Coronary artery (tissue), 2 donors: ENCODE measurements at regions not wholly inside any gene's neighbourhood (a gene's known extent, or its start where the extent isn't known, plus 50 kb on each side); places are given as distances from the start of the nearest gene placed in this dataset.

ENCODE experiments used
- DNase-seq: peaks from one replicate; pipeline ENCODE4 v3.0.0-alpha.2; 2017; ENCODE audit warnings: low spot score
- H3K27ac ChIP-seq, 2 donors: fragments of 200-600 bp; sonication (generic); one replicate each; pipeline ENCODE4 v1.5.1; 2016 to 2019
- H3K4me3 ChIP-seq: fragments of 200-600 bp; sonication (generic); 2 replicates; pipeline ENCODE4 v1.5.1; 2016; ENCODE audit warnings: mild to moderate bottlenecking, moderate library complexity
- TF ChIP-seq, protein P1 (sequence below): fragments of 200-600 bp; sonication (generic); IDR thresholded peaks from one replicate; pipeline ENCODE4 v1.5.1; 2019; ENCODE audit warnings: antibody characterized with exemption

DNA sequence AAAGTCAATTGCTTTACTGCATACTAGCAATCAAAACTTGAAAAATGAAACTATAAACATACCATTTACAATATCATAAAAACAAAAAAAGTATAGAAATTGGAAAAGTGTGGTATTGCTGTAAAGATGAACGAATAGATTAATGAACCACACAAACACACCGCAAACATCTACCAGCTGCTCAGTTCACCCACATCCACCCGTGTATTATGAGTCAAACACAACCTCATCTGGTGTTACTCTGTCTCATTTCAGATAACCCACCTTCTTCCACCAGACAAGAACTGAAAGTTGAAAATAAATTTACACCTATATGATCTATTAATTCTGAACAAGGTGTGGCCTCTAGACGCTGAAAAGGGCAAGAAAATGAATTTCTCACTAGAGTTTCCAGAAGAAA lies 53.3 kb downstream of the BLID start:
- TF ChIP-seq, protein P1, sequence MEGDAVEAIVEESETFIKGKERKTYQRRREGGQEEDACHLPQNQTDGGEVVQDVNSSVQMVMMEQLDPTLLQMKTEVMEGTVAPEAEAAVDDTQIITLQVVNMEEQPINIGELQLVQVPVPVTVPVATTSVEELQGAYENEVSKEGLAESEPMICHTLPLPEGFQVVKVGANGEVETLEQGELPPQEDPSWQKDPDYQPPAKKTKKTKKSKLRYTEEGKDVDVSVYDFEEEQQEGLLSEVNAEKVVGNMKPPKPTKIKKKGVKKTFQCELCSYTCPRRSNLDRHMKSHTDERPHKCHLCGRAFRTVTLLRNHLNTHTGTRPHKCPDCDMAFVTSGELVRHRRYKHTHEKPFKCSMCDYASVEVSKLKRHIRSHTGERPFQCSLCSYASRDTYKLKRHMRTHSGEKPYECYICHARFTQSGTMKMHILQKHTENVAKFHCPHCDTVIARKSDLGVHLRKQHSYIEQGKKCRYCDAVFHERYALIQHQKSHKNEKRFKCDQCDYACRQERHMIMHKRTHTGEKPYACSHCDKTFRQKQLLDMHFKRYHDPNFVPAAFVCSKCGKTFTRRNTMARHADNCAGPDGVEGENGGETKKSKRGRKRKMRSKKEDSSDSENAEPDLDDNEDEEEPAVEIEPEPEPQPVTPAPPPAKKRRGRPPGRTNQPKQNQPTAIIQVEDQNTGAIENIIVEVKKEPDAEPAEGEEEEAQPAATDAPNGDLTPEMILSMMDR = no peak
- H3K4me3 ChIP-seq = no peak overlapping the region
- no peak overlapping the region for H3K27ac ChIP-seq
- no peak for DNase-seq

DNA sequence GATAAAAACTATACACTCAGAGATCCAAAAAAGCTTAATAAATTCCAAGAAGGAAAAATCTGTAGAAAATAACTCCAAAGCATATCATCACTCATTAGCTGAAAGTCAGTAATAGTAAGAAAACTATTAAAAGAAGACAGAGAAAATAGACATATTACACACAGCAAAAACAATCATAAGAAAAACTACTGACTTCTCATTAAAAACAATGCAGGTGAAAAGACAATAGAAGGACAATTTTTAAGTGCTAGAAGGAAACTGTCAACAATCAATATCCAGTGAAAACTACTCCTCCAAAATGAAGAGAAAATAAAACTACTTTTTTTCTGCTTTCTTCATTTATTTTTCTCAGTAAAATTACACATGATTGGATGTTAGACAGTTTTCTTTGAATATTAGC lies 56.5 kb downstream of the BLID start:
- Histone ChIP-seq H3K4me3 (no peak overlapping the region), H3K27ac (no peak overlapping the region)
- TF ChIP-seq, protein P1 = no peak
- DNase-seq = no peak

DNA sequence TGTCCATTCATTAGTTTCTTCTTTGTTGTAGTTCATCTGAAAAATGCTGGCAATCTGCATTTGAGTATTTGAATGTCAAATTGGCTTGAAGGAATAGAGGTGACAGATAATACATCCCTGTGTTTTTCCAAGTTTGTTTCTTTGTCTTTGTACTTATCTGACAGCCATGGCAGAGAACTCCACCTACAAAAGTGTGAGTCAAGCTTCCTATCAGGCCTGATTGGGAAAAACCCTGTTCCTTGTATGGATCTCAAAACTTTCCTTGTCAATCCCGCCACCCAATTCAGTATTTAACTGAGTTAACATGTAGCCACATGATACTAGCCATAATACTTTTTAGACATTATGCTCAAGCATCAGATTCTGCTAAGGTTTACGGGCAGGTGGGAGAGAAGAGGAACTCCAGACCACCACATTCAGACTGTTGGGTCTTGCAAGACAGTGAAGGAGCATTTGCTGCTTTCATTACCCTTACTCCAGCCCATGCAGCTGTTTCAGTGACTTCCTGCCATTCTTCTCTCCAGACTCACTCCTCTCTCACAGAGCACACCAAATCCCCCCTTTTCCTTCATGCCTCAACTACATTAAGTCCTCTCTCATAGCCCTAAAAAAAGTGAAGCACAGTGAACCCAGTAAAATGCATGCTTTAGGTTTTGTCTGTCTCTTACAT lies 65.9 kb downstream of the BLID start:
- DNase-seq = no peak
- TF ChIP-seq, protein P1 = no peak
- Histone ChIP-seq H3K27ac (no peak overlapping the region), H3K4me3 (no peak overlapping the region)

DNA sequence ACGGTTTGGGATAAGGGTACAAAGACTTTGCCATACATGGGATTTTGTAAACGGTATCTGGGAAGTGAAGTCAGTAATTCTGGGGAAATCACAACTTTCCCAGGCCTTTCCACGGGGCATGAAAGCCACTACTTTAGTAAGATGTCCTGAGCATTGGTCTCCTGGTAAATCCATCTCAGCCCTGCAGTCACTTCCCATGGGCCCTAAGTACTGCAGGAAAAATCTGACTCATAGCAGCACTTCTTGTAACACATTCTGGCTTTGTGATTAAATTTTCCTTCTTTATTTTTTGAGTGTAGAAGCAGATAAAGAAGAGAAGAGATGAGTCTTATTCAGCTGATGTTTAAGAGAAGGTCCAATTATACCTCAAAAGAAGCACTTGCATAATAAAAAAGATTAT lies 67.6 kb downstream of the BLID start:
- Histone ChIP-seq H3K4me3 (no peak overlapping the region), H3K27ac (peak overlapping the region in 1 of 2 donors; percentile 53)
- TF ChIP-seq, protein P1 = no peak
- DNase-seq = no peak

DNA sequence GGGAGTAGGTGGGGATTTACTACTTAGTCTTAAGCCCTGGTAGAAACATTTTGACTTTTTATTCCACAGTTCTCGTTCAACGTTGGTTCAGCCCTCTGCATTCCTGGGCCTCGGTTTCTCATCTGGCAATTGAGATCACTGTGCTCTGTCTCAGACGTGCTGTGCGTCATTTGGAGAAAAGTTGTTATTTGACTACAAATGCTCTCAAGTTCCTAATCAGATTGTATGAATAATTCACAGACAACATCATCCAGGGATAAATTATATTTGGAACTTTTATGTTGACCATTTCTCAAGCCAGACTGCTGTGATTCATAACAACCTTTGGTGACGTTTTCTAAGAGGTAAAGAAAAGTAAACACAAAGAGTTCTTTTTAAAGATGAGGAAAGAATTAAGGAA lies 69.2 kb downstream of the BLID start:
- DNase-seq = peak; percentile 79
- peak overlapping the region; percentile 78 to 82 for H3K27ac ChIP-seq
- H3K4me3 ChIP-seq = peak overlapping the region; percentile 1
- TF ChIP-seq, protein P1 = no peak

DNA sequence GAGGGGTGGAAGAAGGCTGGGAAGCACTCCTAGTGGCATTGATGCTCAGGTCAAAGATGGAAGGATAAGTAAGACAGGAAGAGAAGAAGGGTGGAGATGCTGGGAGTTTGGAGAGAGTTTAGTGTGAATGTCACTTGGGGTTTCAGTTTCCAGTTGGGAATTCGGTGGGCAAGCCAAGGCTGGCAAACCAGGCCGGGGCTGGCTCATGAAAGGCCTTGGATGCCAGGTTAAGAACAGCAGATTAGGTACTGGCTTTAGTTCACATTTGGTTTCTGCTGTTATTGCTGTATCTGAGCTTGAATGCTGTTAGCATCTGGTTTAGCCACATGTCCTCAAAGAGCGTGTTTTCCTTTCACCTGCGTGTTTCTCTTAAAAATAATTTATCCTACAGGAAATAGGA lies 69.6 kb downstream of the BLID start:
- peak; percentile 76 for DNase-seq
- H3K4me3 ChIP-seq = peak overlapping the region; percentile 1
- TF ChIP-seq, protein P1 = no peak

DNA sequence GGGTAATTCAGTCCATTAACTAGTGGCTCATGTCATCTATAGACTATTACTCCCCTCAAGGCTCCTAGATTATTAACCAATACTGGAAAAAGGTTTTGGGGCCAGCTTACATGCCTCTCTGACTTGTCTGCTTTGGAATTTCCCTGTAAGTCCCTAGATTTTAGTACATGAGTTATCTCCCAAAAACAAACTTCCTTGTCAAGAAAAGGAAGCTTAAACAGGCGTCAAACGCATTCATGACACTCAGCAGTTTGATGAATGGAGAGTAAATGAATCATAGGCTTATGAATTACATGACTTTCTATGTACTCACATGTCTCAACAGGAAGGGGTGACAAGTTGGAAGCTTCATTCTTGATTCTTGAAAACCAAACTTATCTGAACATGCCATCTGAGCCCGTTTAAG lies 70.8 kb downstream of the BLID start:
- TF ChIP-seq, protein P1 = no peak
- Histone ChIP-seq H3K27ac (peak overlapping the region; percentile 78 to 82), H3K4me3 (no peak overlapping the region)
- DNase-seq = no peak

More for the DNA sequence above, 69.6 kb downstream of the BLID start:
- peak overlapping the region; percentile 78 to 82 for H3K27ac ChIP-seq
